ENCODE measurements at regions not wholly inside any gene's neighbourhood (a gene's known extent, or its start where the extent isn't known, plus 50 kb on each side); places are given as distances from the start of the nearest gene placed in this dataset.

DNA sequence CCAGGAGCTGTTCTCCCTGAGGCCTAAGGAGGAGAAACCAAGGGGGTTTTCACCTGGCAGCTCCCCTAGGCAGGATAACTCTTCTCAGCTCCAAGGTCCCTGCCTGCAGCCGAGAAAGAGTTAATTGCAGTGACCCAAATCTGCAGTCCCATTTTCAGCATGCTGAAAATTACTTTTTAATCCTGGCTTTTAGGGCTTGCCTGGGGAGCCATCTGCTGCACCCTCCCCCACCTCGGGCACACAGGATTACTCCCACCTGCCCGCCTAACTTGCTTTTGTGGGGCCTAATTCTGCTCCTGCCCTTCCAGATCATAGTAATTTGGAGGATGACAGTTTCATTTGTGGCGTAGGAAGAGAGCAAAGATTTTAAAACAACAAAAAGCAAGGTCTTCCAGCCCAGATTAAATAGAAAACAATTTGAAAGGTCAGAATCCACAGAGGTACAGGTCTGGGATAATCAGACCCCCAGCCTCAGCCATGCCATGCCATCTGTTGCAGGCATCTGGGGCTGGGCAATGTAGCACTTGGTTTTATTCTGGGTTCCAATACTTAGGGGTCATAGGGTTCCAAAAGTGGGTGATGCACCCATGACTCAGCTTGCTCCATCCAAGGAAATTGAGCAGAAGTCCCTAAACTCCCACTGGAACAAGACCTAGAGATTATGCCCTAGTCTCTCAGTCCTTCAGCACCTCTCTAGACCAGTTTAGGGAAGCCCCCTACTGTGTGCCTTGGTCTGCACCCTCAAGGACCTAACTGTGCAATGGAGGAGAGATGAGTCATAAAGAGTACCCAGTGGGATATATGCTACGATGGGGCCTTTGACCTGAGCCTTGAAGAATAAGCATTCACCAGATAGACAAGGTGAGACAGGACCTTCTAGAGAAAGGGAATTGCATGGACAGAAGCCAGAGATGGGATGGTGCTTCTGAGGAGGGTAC, 64.5 kb upstream of the NLK start:
- TF ChIP-seq, protein P1, sequence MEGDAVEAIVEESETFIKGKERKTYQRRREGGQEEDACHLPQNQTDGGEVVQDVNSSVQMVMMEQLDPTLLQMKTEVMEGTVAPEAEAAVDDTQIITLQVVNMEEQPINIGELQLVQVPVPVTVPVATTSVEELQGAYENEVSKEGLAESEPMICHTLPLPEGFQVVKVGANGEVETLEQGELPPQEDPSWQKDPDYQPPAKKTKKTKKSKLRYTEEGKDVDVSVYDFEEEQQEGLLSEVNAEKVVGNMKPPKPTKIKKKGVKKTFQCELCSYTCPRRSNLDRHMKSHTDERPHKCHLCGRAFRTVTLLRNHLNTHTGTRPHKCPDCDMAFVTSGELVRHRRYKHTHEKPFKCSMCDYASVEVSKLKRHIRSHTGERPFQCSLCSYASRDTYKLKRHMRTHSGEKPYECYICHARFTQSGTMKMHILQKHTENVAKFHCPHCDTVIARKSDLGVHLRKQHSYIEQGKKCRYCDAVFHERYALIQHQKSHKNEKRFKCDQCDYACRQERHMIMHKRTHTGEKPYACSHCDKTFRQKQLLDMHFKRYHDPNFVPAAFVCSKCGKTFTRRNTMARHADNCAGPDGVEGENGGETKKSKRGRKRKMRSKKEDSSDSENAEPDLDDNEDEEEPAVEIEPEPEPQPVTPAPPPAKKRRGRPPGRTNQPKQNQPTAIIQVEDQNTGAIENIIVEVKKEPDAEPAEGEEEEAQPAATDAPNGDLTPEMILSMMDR (conservative IDR thresholded peaks at IDR 0.05; ENCODE audit: low read length): no peak
- TF ChIP-seq EZH2phosphoT487 (IDR thresholded peaks at IDR 0.05; ENCODE audit: borderline replicate concordance, low read depth, low read length): no peak

All from OCI-LY7 (cell line).